Fibroblast of mammary gland (primary cell): ENCODE measurements at regions not wholly inside any gene's neighbourhood (a gene's known extent, or its start where the extent isn't known, plus 50 kb on each side); places are given as distances from the start of the nearest gene placed in this dataset.

ENCODE experiments used
- DNase-seq: peaks from one replicate; pipeline ENCODE4 v3.0.0-alpha.2; 2010; ENCODE audit warnings: low read depth
- H3K4me3 ChIP-seq: 2 replicates; pipeline ENCODE4 v1.5.1; 2011; ENCODE audit warnings: low read depth, mild to moderate bottlenecking, low read length, moderate library complexity; ENCODE audit not compliant: control insufficient read depth
- CTCF ChIP-seq: conservative IDR thresholded peaks from 2 replicates; pipeline ENCODE4 v1.5.1; 2011; ENCODE audit warnings: low read depth, low read length, inconsistent platforms; ENCODE audit not compliant: control insufficient read depth, insufficient read depth

GRCh38 chr1:229124116-229124515, 146.8 kb upstream of the RAB4A start:
- H3K4me3 ChIP-seq: no peak overlapping the region
- no peak for DNase-seq
- TF ChIP-seq CTCF: no peak

GRCh38 chr1:229124520-229125124, 146.3 kb upstream of the RAB4A start:
- DNase-seq: no peak
- no peak overlapping the region for H3K4me3 ChIP-seq
- TF ChIP-seq CTCF: no peak

DNA sequence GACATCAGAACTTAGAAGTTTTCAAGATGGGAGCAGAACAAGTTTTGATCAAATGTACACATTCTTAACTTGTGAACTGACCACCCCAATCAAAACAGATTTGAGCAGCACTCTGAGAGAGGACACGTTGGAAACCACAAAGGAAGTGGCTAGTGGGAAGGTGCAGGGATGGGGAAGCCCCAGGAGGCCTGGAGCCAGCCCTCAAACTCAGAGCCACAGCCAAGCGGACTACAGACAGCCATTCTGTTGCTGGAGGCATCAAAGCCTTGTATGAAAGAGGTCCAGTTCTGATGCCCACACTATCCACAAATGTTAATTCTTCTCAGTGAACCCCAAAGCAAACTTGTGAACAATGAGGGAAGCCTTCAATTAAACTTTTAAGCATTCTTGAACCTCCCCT, 143.6 kb upstream of the RAB4A start:
- peak; percentile 14 for DNase-seq
- TF ChIP-seq CTCF: no peak
- H3K4me3 ChIP-seq: no peak overlapping the region

- no peak for TF ChIP-seq CTCF
- DNase-seq: no peak
- no peak overlapping the region for H3K4me3 ChIP-seq
These were observed 142.8 kb upstream of the RAB4A start for GRCh38 chr1:229128066-229128608.

- no peak overlapping the region for H3K4me3 ChIP-seq
- DNase-seq: no peak
- TF ChIP-seq CTCF: no peak
These were observed 141.4 kb upstream of the RAB4A start for GRCh38 chr1:229129301-229130027.

DNA sequence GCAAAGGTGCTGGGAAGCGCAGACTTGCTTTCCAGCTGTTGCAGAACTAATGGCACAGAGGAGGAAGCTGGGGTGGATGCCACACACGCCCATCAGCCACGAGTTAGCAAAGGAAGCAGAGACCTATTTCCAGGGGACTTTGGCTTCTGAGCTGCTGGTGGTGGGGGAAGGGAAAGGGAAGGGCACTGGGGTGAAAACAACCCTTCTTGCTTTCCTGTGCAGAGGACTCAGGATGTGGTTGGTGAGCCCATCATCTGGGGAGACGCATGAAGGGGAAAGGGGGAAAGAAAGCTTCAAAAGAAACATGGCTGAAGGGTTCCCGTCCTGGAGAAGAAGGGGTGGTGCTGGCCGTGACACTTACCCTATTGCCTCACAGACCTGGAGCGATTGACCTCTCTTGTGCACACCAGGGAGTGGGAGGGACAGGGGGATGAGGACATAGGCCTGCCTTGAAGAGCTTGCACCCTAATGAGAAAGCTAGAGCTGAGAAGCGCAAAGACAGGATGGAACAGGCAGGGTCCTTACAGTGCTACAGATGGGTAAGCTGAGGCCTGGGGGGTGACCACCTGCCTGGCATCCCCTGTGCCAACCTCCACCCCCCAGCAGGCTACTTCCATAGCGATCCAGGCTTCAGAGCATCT, 140.8 kb upstream of the RAB4A start:
- no peak for DNase-seq
- H3K4me3 ChIP-seq: no peak overlapping the region
- no peak for TF ChIP-seq CTCF
